ENCODE measurements at regions not wholly inside any gene's neighbourhood (a gene's known extent, or its start where the extent isn't known, plus 50 kb on each side); places are given as distances from the start of the nearest gene placed in this dataset.

DNA sequence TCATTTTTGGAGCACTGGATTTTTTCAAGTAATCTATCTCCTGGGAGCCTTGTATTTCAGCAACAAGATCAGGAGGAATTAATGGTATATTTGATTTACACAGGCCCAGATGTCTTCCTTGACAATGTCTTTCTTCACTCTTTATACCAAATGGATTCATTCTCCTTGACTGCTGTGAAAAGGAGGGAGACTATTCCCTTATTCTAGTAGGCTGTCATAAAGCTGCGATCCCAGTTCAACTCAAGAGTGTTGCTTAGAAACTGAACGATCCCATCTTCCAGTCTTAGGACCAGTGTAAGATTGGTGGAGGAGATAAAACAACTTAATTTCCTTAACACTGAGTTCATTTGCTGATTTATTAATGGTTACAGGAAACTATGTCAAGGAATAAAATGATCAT, 119.4 kb upstream of the ROBO1 start:
- in situ Hi-C loops (cut with MboI; ENCODE audit: low pct_ligation_motif_present in 1 of 4, low pct_unique_long_range_greater_than_20kb in 1 of 4, low sequenced_read_pairs in 3 of 4): no loop called here
- no peak for DNase-seq
- WGBS, 2 donors (ENCODE audit: low coverage in 1 of 2): 63 to 75% methylated on average over 2 of the region's 2 CpGs

DNA sequence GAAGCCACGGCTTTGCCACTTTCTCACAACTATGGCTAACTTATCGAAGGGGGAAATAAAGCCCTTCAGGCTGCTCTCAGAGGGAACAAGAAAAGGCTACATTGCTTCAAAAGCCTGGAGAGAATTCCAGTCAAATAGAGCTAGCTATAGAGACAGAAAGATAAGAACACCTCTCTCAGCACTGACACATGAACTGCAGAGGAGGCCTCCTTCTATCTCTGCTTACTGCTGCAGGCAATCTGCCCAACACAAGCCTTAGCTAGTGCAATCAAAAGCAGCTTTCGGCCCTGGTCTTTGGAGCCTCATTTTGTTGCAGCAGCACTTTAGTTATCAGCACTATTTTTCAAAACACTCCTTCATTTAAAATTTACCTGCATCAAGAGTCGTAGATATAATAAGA, 118.4 kb upstream of the ROBO1 start:
- no peak overlapping the region for H3K27ac ChIP-seq
- no peak for TF ChIP-seq CTCF (IDR thresholded peaks at IDR 0.05)
- TF ChIP-seq POLR2A (IDR thresholded peaks at IDR 0.05): no peak
- no peak for TF ChIP-seq EP300 (IDR thresholded peaks at IDR 0.05; ENCODE audit: low read depth)
- no peak for TF ChIP-seq POLR2AphosphoS5 (IDR thresholded peaks at IDR 0.05)
- DNase-seq: no peak
- intact Hi-C loops (cut with DNase I; ENCODE audit: low total_unique reads) (no loop called here), in situ Hi-C loops (cut with MboI; ENCODE audit: low pct_ligation_motif_present in 1 of 4, low pct_unique_long_range_greater_than_20kb in 1 of 4, low sequenced_read_pairs in 3 of 4) (no loop called here)
- H3K4me1 ChIP-seq: no peaks in the 10 kb centered on the region
- no peaks in the 10 kb centered on the region for H3K27me3 ChIP-seq
- WGBS, 2 donors (ENCODE audit: low coverage in 1 of 2): 52 to 70% methylated on average over 3 to 4 of the region's 4 CpGs
- no peak overlapping the region for H3K4me3 ChIP-seq
- H3K36me3 ChIP-seq: no peaks in the 10 kb centered on the region
- no peaks in the 10 kb centered on the region for H3K9me3 ChIP-seq

More for the DNA sequence above, 119.4 kb upstream of the ROBO1 start:
- H3K4me3 ChIP-seq: no peak overlapping the region
- H3K27ac ChIP-seq: no peak overlapping the region
- TF ChIP-seq POLR2A (IDR thresholded peaks at IDR 0.05) (no peak), EP300 (IDR thresholded peaks at IDR 0.05; ENCODE audit: low read depth) (no peak), POLR2AphosphoS5 (IDR thresholded peaks at IDR 0.05) (no peak), CTCF (IDR thresholded peaks at IDR 0.05) (no peak)
- H3K36me3 ChIP-seq: no peaks in the 10 kb centered on the region
- intact Hi-C loops (cut with DNase I; ENCODE audit: low total_unique reads): no loop called here
- no peaks in the 10 kb centered on the region for H3K27me3 ChIP-seq
- no peaks in the 10 kb centered on the region for H3K9me3 ChIP-seq
- H3K4me1 ChIP-seq: no peaks in the 10 kb centered on the region

DNA sequence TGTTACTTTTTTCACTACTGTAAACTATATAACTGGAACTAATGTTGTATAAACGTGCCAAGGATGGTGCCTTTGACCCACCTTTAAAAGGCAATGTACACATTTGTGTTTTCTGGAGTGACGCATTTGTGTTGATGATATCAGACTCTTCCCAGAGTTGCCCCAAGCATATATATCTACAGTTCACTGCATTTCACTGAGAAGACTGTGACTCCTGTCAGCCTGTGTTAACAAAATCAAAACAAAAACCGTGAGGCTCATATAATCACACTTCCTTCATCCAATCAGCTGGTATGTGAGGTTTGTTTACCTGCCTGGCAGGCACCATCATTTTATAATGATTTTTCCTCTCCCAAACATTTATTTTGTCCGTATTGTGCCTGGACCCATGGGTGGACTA, 117.6 kb upstream of the ROBO1 start:
- intact Hi-C loops (cut with DNase I; ENCODE audit: low total_unique reads): no loop called here
- Histone ChIP-seq H3K9me3 (no peaks in the 10 kb centered on the region), H3K36me3 (no peaks in the 10 kb centered on the region), H3K4me1 (no peaks in the 10 kb centered on the region), H3K4me3 (no peak overlapping the region), H3K27ac (no peak overlapping the region), H3K27me3 (no peaks in the 10 kb centered on the region)
- WGBS, 2 donors (ENCODE audit: low coverage in 1 of 2): 24 to 48% methylated on average over 4 of the region's 4 CpGs
- in situ Hi-C loops (cut with MboI; ENCODE audit: low pct_ligation_motif_present in 1 of 4, low pct_unique_long_range_greater_than_20kb in 1 of 4, low sequenced_read_pairs in 3 of 4): no loop called here
- no peak for DNase-seq
- no peak for TF ChIP-seq POLR2AphosphoS5 (IDR thresholded peaks at IDR 0.05)
- no peak for TF ChIP-seq POLR2A (IDR thresholded peaks at IDR 0.05)
- TF ChIP-seq EP300 (IDR thresholded peaks at IDR 0.05; ENCODE audit: low read depth): no peak
- TF ChIP-seq CTCF (IDR thresholded peaks at IDR 0.05): no peak

DNA sequence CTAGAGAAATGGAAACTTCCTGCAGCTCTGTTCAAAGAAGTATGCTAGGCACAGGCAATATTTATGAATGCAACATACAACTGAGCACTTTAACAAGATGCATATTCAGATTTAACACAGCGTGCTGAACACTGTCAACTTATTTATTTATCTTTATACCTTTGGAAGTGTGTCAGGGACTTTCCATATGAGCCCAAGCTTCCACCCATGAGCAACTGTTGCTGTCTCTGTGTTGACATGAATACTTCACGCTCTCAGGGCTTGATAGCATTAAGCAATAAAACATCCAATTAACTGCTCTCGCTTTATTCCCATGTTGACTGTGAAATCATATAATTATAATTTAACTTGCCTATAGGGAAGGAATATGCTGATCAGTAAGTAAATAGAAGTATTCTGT, 116.6 kb upstream of the ROBO1 start:
- H3K4me3 ChIP-seq: no peak overlapping the region
- no peaks in the 10 kb centered on the region for H3K36me3 ChIP-seq
- in situ Hi-C loops (cut with MboI; ENCODE audit: low pct_ligation_motif_present in 1 of 4, low pct_unique_long_range_greater_than_20kb in 1 of 4, low sequenced_read_pairs in 3 of 4) (no loop called here), intact Hi-C loops (cut with DNase I; ENCODE audit: low total_unique reads) (no loop called here)
- TF ChIP-seq EP300 (IDR thresholded peaks at IDR 0.05; ENCODE audit: low read depth): no peak
- TF ChIP-seq POLR2AphosphoS5 (IDR thresholded peaks at IDR 0.05): no peak
- no peak for TF ChIP-seq POLR2A (IDR thresholded peaks at IDR 0.05)
- no peak for TF ChIP-seq CTCF (IDR thresholded peaks at IDR 0.05)
- 29 to 39% methylated on average over 3 of the region's 3 CpGs for whole genome bisulfite sequencing, 2 donors (ENCODE audit: low coverage in 1 of 2)
- no peaks in the 10 kb centered on the region for H3K9me3 ChIP-seq
- no peak overlapping the region for H3K27ac ChIP-seq
- no peaks in the 10 kb centered on the region for H3K4me1 ChIP-seq
- H3K27me3 ChIP-seq: no peaks in the 10 kb centered on the region
- no peak for DNase-seq
